ENCODE measurements at regions not wholly inside any gene's neighbourhood (a gene's known extent, or its start where the extent isn't known, plus 50 kb on each side); places are given as distances from the start of the nearest gene placed in this dataset.

DNA sequence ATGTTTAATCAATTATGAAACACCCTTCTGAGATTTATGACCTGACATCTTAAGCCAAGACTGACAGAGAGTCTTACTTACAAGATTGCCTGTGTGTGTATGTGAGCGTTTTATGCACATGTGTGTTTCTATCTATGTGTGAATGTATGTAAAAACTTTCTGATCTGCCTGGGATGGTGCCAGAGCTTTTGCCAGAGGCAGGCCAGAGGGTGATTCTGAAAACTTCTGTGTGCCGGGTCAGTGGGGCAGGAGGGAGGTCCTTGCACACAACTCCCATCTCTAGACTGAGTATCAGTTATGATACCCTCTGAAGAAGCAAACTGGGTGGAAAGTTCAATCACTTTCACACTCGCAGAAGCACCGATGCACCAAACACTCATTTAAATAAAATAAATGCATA, 335.0 kb upstream of the NT5C1B start:
- Histone ChIP-seq H3K27ac (no peak overlapping the region), H3K4me3 (no peak overlapping the region), H3K9me3 (no peaks in the 10 kb centered on the region), H3K36me3 (no peaks in the 10 kb centered on the region), H3K27me3 (ENCODE audit: low read depth) (no peaks in the 10 kb centered on the region), H3K4me1 (no peaks in the 10 kb centered on the region)
- intact Hi-C loops (cut with DNase I) = no loop called here
- TF ChIP-seq, protein P1, sequence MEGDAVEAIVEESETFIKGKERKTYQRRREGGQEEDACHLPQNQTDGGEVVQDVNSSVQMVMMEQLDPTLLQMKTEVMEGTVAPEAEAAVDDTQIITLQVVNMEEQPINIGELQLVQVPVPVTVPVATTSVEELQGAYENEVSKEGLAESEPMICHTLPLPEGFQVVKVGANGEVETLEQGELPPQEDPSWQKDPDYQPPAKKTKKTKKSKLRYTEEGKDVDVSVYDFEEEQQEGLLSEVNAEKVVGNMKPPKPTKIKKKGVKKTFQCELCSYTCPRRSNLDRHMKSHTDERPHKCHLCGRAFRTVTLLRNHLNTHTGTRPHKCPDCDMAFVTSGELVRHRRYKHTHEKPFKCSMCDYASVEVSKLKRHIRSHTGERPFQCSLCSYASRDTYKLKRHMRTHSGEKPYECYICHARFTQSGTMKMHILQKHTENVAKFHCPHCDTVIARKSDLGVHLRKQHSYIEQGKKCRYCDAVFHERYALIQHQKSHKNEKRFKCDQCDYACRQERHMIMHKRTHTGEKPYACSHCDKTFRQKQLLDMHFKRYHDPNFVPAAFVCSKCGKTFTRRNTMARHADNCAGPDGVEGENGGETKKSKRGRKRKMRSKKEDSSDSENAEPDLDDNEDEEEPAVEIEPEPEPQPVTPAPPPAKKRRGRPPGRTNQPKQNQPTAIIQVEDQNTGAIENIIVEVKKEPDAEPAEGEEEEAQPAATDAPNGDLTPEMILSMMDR (IDR thresholded peaks at IDR 0.05) = no peak
- DNase-seq = no peak
- ATAC-seq = no peak

DNA sequence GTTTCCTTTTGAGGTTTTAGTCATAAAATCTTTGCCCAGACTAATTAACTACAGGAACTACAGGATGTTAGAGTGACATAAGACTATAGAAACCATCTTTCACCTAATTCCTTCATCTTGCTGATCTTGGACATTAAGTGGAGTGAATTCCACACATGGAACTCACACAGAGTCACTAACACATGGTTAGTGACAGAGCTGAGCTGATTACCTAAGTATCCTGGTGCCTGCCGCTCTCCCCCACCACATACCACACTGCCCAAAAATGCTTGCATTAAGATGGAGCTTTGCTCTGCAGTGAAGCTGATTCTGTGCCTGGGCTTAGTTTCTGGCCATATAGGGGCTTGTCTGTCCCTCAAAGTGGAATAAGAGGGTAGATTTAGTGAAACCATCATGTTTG, 332.9 kb upstream of the NT5C1B start:
- H3K27ac ChIP-seq = no peak overlapping the region
- ATAC-seq = no peak
- DNase-seq = no peak

DNA sequence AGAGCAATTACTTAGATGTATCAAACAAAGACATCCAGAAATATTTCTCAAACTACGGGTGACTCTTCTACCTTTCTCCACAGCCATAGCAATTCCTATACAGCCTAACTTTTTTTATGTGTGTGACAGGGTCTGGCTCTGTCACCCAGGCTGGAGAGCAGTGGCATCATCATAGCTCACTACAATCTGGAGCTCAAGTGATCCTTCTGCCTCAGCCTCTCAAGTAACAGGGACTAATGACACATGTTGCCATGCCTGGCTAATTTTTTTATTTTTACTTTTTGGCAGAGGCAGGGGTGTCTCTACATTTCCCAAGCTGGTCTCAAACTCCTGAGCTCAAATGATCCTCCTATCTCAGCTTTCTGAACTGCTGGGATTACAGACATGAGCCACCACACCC, 328.9 kb upstream of the NT5C1B start:
- H3K36me3 ChIP-seq = no peaks in the 10 kb centered on the region
- intact Hi-C loops (cut with DNase I) = no loop called here
- ATAC-seq (no peak), DNase-seq (no peak)
- no peak overlapping the region for H3K27ac ChIP-seq
- no peaks in the 10 kb centered on the region for H3K9me3 ChIP-seq
- TF ChIP-seq, protein P1 (IDR thresholded peaks at IDR 0.05) = no peak
- H3K4me1 ChIP-seq = no peaks in the 10 kb centered on the region
- H3K27me3 ChIP-seq (ENCODE audit: low read depth) = no peaks in the 10 kb centered on the region
- no peak overlapping the region for H3K4me3 ChIP-seq

More for the DNA sequence above, 332.9 kb upstream of the NT5C1B start:
- Histone ChIP-seq H3K9me3 (no peaks in the 10 kb centered on the region), H3K27me3 (ENCODE audit: low read depth) (no peaks in the 10 kb centered on the region), H3K36me3 (no peaks in the 10 kb centered on the region), H3K4me3 (no peak overlapping the region), H3K4me1 (no peaks in the 10 kb centered on the region)
- intact Hi-C loops (cut with DNase I) = no loop called here
- TF ChIP-seq, protein P1 (IDR thresholded peaks at IDR 0.05) = no peak

DNA sequence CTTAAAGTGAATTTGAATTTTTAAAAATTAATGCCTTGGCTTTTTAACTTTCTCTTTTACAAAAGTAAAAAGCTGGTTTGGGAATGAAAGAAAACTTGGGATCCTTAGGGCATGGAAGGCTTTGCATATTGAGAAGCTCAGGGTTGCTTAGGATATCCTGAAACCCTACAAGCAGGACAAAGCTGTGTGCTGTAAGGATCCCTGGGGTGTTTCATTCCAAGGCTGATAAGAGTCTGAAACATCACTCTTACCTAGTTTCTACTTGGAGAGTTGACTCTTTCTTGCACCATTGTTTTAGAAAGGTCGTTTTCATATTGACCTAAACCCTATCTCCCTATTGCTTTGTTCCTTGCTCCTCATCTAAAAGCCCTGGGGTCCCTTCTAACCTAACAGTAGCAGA, 325.9 kb upstream of the NT5C1B start:
- H3K27ac ChIP-seq = no peak overlapping the region
- H3K4me3 ChIP-seq = no peak overlapping the region
- H3K36me3 ChIP-seq = no peaks in the 10 kb centered on the region
- no peaks in the 10 kb centered on the region for H3K27me3 ChIP-seq (ENCODE audit: low read depth)
- intact Hi-C loops (cut with DNase I) = no loop called here
- H3K4me1 ChIP-seq = no peaks in the 10 kb centered on the region
- DNase-seq (no peak), ATAC-seq (no peak)
- TF ChIP-seq, protein P1 (IDR thresholded peaks at IDR 0.05) = no peak
- H3K9me3 ChIP-seq = no peaks in the 10 kb centered on the region

DNA sequence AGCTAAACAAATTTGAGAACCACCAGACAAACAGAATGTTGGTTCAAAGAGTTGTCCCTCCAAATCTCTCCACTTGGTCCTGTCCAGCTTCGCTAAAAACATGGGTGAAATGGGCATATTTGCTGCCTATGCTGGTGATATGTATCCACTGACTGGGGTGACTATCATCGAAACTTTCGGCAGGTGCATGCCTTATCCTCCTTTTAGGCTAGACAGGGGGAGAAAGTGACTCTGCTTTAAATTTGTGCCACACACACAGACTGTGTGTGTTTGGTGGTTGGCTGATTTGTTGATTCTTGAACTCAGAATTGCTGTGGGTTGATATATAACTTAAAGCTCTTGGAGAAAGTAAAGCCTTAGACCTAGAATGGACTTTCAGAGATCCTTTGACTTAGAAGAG, 324.1 kb upstream of the NT5C1B start:
- DNase-seq (no peak), ATAC-seq (no peak)
- Histone ChIP-seq H3K4me1 (no peaks in the 10 kb centered on the region), H3K4me3 (no peak overlapping the region), H3K27me3 (ENCODE audit: low read depth) (no peaks in the 10 kb centered on the region), H3K27ac (no peak overlapping the region), H3K36me3 (no peaks in the 10 kb centered on the region), H3K9me3 (no peaks in the 10 kb centered on the region)
- intact Hi-C loops (cut with DNase I) = no loop called here
- TF ChIP-seq, protein P1 (IDR thresholded peaks at IDR 0.05) = no peak

All from lower lobe of right lung (tissue), 2 donors.